IMR-90 (cell line): ENCODE measurements at regions not wholly inside any gene's neighbourhood (a gene's known extent, or its start where the extent isn't known, plus 50 kb on each side); places are given as distances from the start of the nearest gene placed in this dataset.

Experiments used
- ATAC-seq: fragments of 200-7000 bp; cut with Tn5 transposase; 2 replicates; pipeline ENCODE4 v1.9.1; 2020; ENCODE audit warnings: low read depth, mild to moderate bottlenecking, moderate library complexity
- BruUV-seq: library from RNA; stranded (reverse); fragments of 400-500 nt; replicated peaks from 2 replicates; lab custom pipeline; 2021; lab: Mats Ljungman, UMichigan
- CTCF ChIA-PET: fragments of 300-600 bp; formaldehyde crosslinking; extraction: SDS; loops from one replicate; lab custom pipeline; 2021; ENCODE audit warnings: antibody characterized with exemption; lab: Yijun Ruan, JAX
- POLR2A ChIA-PET: fragments of 300-600 bp; sonication (Branson Sonifier 250); formaldehyde crosslinking; loops from one replicate; lab custom pipeline; 2022; ENCODE audit warnings: antibody characterized with exemption; ENCODE audit not compliant: unreplicated experiment; lab: Charles Lee
- DNase-seq: peaks from one replicate; pipeline ENCODE4 v3.0.0; 2013
- H2AFZ ChIP-seq: replicated peaks from 2 replicates; pipeline ENCODE3; 2013; ENCODE audit warnings: low read length, mild to moderate bottlenecking; ENCODE audit not compliant: poor library complexity
- H2AK5ac ChIP-seq: 2 replicates; pipeline ENCODE4 v1.6.1; 2013; ENCODE audit warnings: low read depth, low read length, inconsistent platforms
- H2AK9ac ChIP-seq: replicated peaks from 2 replicates; pipeline ENCODE3; 2013; ENCODE audit warnings: mild to moderate bottlenecking, low read depth, low read length, moderate library complexity; ENCODE audit not compliant: poor library complexity
- H2BK120ac ChIP-seq: 2 replicates; pipeline ENCODE4 v1.6.1; 2013; ENCODE audit warnings: low read depth, low read length, inconsistent platforms
- H2BK15ac ChIP-seq: 3 replicates; pipeline ENCODE4 v1.6.1; 2013; ENCODE audit warnings: low read depth, low read length, inconsistent platforms
- H2BK20ac ChIP-seq: 2 replicates; pipeline ENCODE4 v1.6.1; 2013; ENCODE audit warnings: low read depth, mild to moderate bottlenecking, inconsistent platforms, low read length, moderate library complexity
- H2BK5ac ChIP-seq: 2 replicates; pipeline ENCODE4 v1.6.1; 2013; ENCODE audit warnings: mild to moderate bottlenecking, low read depth, low read length, inconsistent platforms; ENCODE audit not compliant: poor library complexity, severe bottlenecking
- H3K14ac ChIP-seq: replicated peaks from 2 replicates; pipeline ENCODE4 v1.6.1; 2013; ENCODE audit warnings: low read depth, low read length, inconsistent platforms
- H3K18ac ChIP-seq: 2 replicates; pipeline ENCODE4 v1.6.1; 2013; ENCODE audit warnings: low read depth, low read length, control low read depth
- H3K23ac ChIP-seq: 2 replicates; pipeline ENCODE4 v1.6.1; 2013; ENCODE audit warnings: low read depth, low read length, inconsistent platforms
- H3K27ac ChIP-seq: 2 replicates; pipeline ENCODE4 v1.5.1; 2013; ENCODE audit warnings: mild to moderate bottlenecking, control low read depth, low read length; ENCODE audit not compliant: insufficient read depth
- H3K27me3 ChIP-seq: 2 replicates; pipeline ENCODE4 v1.6.1; 2013; ENCODE audit warnings: low read length; ENCODE audit not compliant: control insufficient read depth, insufficient read depth
- H3K36me3 ChIP-seq: 2 replicates; pipeline ENCODE4 v1.6.1; 2013; ENCODE audit warnings: low read length, mixed read lengths; ENCODE audit not compliant: control insufficient read depth, insufficient read depth
- H3K4ac ChIP-seq: 2 replicates; pipeline ENCODE4 v1.6.1; 2013; ENCODE audit warnings: low read depth, low read length, inconsistent platforms
- H3K4me1 ChIP-seq: 2 replicates; pipeline ENCODE4 v1.6.1; 2013; ENCODE audit warnings: low read length, mixed read lengths; ENCODE audit not compliant: control insufficient read depth, insufficient read depth
- H3K4me2 ChIP-seq: 2 replicates; pipeline ENCODE4 v1.6.1; 2013; ENCODE audit warnings: low read depth, mild to moderate bottlenecking, control low read depth, low read length, moderate library complexity
- H3K4me3 ChIP-seq: 2 replicates; pipeline ENCODE4 v1.5.1; 2013; ENCODE audit warnings: low read depth, mild to moderate bottlenecking, control low read depth, low read length, moderate library complexity; ENCODE audit not compliant: insufficient read depth
- H3K56ac ChIP-seq: 2 replicates; pipeline ENCODE4 v1.6.1; 2013; ENCODE audit warnings: low read length, inconsistent platforms; ENCODE audit not compliant: insufficient read depth; ENCODE audit errors: extremely low read depth
- H3K79me1 ChIP-seq, 2 experiments: 2 replicates each; pipeline ENCODE4 v1.6.1; 2013; ENCODE audit warnings: low read length in 2 of 2, inconsistent platforms in 1 of 2, low read depth in 1 of 2
- H3K9ac ChIP-seq: 2 replicates; pipeline ENCODE4 v1.6.1; 2013; ENCODE audit warnings: low read depth, low read length, control low read depth
- H3K9me1 ChIP-seq: 2 replicates; pipeline ENCODE4 v1.6.1; 2013; ENCODE audit warnings: low read length, inconsistent platforms; ENCODE audit not compliant: insufficient read depth
- H3K9me3 ChIP-seq: 2 replicates; pipeline ENCODE4 v1.6.1; 2013; ENCODE audit warnings: low read length; ENCODE audit not compliant: control insufficient read depth, insufficient read depth
- H4K20me1 ChIP-seq: 2 replicates; pipeline ENCODE4 v1.6.1; 2013; ENCODE audit warnings: low read length, inconsistent platforms; ENCODE audit not compliant: insufficient read depth
- H4K5ac ChIP-seq: 2 replicates; pipeline ENCODE4 v1.6.1; 2013; ENCODE audit warnings: mild to moderate bottlenecking, low read depth, low read length, control low read depth
- H4K8ac ChIP-seq, 2 experiments: 2 replicates each; pipeline ENCODE4 v1.6.1; 2013; ENCODE audit warnings: low read depth in 2 of 2, low read length in 2 of 2, control low read depth in 1 of 2, inconsistent platforms in 1 of 2
- H4K91ac ChIP-seq: 2 replicates; pipeline ENCODE4 v1.6.1; 2013; ENCODE audit warnings: low read depth, low read length, inconsistent platforms; ENCODE audit not compliant: insufficient read depth
- BHLHE40 ChIP-seq: fragments of 150-350 bp; IDR thresholded peaks from 2 replicates; pipeline ENCODE4 v1.6.1; 2016; ENCODE audit warnings: mild to moderate bottlenecking, low read depth, low read length
- CHD1 ChIP-seq: IDR thresholded peaks from 2 replicates; pipeline ENCODE4 v1.6.1; 2012; ENCODE audit warnings: low read depth, low read length, improper control_type of control experiment
- MAFK ChIP-seq: IDR thresholded peaks from 2 replicates; pipeline ENCODE4 v1.6.1; 2012; ENCODE audit warnings: low read depth, low read length, improper control_type of control experiment
- MAZ ChIP-seq: IDR thresholded peaks from 2 replicates; pipeline ENCODE4 v1.6.1; 2012; ENCODE audit warnings: low read depth, mild to moderate bottlenecking, low read length, improper control_type of control experiment, moderate library complexity, borderline replicate concordance
- NFE2L2 ChIP-seq: fragments of 150-350 bp; IDR thresholded peaks from 2 replicates; pipeline ENCODE4 v1.6.1; 2016; ENCODE audit warnings: low read depth, mild to moderate bottlenecking, low read length
- POLR2A ChIP-seq: IDR thresholded peaks from 2 replicates; pipeline ENCODE4 v1.6.1; 2012; ENCODE audit warnings: mild to moderate bottlenecking, low read depth, low read length
- RCOR1 ChIP-seq: IDR thresholded peaks from 2 replicates; pipeline ENCODE4 v1.6.1; 2012; ENCODE audit warnings: mild to moderate bottlenecking, low read length, improper control_type of control experiment; ENCODE audit not compliant: insufficient replicate concordance
- SMC3 ChIP-seq: fragments of 150-350 bp; IDR thresholded peaks from 2 replicates; pipeline ENCODE4 v1.6.1; 2016; ENCODE audit warnings: low read depth, mild to moderate bottlenecking, antibody characterized with exemption, low read length, moderate library complexity
- WGBS, 2 experiments: methylation state at CpG; one replicate each; pipeline versions ENCODE4 v1.1.5 to v1.1.7; 2013; ENCODE audit warnings: missing lambda C conversion rate in 2 of 2; ENCODE audit not compliant: insufficient read length in 1 of 2; ENCODE audit errors: extremely low coverage in 2 of 2; 5-methylcytosine and 5-hydroxymethylcytosine counted together
- dilution Hi-C: fragments of 300-500 bp; cut with HindIII; formaldehyde crosslinking; loops from one replicate; pipeline ENCODE4 v1.14.3; 2018; ENCODE audit warnings: low sequenced_read_pairs; ENCODE audit not compliant: unreplicated experiment
- in situ Hi-C: fragments of 300-500 bp; cut with MboI; formaldehyde crosslinking; loops from 3 replicates; pipeline ENCODE4 v1.14.3; 2019; ENCODE audit warnings: low sequenced_read_pairs, inconsistent platforms, mixed read lengths
- intact Hi-C: fragments of 100-400 bp; cut with micrococcal nuclease; formaldehyde crosslinking; loops from 2 replicates; pipeline ENCODE4 v1.10.0; 2022
- TF ChIP-seq, protein P1 (sequence below): fragments of 150-350 bp; IDR thresholded peaks from 2 replicates; pipeline ENCODE4 v1.6.1; 2017; ENCODE audit warnings: mild to moderate bottlenecking, antibody characterized with exemption, low read length, low read depth
- TF ChIP-seq, protein P2 (sequence below): fragments of 150-350 bp; IDR thresholded peaks from 2 replicates; pipeline ENCODE4 v1.6.1; 2016; ENCODE audit warnings: low read depth, mild to moderate bottlenecking, low read length, moderate library complexity, borderline replicate concordance

DNA sequence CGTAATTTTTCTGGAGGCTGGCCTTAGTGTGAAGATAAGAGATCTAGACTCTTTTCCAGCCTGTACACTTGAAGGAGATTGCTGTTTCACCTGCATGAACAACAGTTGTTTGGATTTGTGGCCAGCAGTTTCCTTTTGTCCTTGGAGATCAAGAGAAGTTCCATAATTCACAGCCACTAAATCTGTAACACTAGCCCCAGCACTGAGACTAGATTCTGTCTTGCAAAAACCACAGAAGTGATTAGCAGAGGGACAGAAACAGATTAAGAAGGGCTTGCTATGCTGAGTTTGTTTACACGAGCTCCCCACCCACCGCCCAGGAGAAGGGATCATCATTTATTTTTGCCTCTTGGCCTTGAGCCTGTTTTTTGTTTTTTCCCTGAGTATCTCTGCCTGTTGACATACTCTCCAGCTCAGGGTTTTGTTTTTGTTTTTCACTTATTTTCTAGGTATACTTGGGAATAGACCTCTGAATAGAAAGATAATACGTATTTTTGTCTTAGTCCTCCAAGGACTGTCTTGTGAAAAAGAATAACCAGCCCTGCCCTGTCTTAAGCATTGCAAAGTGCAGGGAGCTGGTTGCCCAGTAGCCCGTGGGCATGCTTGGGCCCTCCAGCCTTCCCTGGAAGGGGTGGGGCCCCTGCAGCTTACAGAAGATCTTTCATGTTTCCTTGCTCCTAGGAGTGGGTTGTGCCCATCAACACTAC is 93.1 kb upstream of the SOX4 start:
- Histone ChIP-seq H3K56ac (no peak overlapping the region), H2AFZ (no peak overlapping the region), H2AK9ac (no peak overlapping the region), H4K91ac (no peak overlapping the region), H2BK15ac (no peak overlapping the region), H2AK5ac (no peak overlapping the region), H3K79me1 (no peaks in the 10 kb centered on the region), H3K4me2 (no peak overlapping the region), H3K27ac (no peak overlapping the region), H4K20me1 (no peaks in the 10 kb centered on the region), H3K27me3 (no peaks in the 10 kb centered on the region), H3K36me3 (no peaks in the 10 kb centered on the region), H3K18ac (no peak overlapping the region), H3K4ac (no peak overlapping the region), H2BK20ac (no peak overlapping the region), H3K4me1 (peaks cover 2% of the 10 kb centered on the region; the same call in 1 of the 2 replicates), H2BK5ac (no peak overlapping the region), H4K8ac (no peak overlapping the region), H3K14ac (no peak overlapping the region), H3K23ac (no peak overlapping the region), H4K5ac (no peak overlapping the region), H3K9me3 (no peaks in the 10 kb centered on the region), H3K4me3 (no peak overlapping the region), H2BK120ac (no peak overlapping the region), H3K9me1 (no peaks in the 10 kb centered on the region), H3K9ac (no peak overlapping the region)
- dilution Hi-C loops = no loop called here
- WGBS, 2 experiments = 40% methylated on average over 2 of the region's 5 CpGs; no CpG with 5 or more reads in 1 of the 2 experiments
- in situ Hi-C loops = no loop called here
- ATAC-seq (no peak), DNase-seq (no peak)
- ChIA-PET CTCF (no interaction called here), POLR2A (no interaction called here)
- intact Hi-C loops = loop anchor here (10.0 kb wide), 1 partner anchor 626 kb away; no protein-coding TSS in a partner anchor
- TF ChIP-seq NFE2L2 (no peak), POLR2A (no peak), RCOR1 (no peak), BHLHE40 (no peak), SMC3 (no peak), MAZ (no peak), CHD1 (no peak), MAFK (no peak)
- TF ChIP-seq, protein P1, sequence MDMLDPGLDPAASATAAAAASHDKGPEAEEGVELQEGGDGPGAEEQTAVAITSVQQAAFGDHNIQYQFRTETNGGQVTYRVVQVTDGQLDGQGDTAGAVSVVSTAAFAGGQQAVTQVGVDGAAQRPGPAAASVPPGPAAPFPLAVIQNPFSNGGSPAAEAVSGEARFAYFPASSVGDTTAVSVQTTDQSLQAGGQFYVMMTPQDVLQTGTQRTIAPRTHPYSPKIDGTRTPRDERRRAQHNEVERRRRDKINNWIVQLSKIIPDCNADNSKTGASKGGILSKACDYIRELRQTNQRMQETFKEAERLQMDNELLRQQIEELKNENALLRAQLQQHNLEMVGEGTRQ = no peak
- TF ChIP-seq, protein P2, sequence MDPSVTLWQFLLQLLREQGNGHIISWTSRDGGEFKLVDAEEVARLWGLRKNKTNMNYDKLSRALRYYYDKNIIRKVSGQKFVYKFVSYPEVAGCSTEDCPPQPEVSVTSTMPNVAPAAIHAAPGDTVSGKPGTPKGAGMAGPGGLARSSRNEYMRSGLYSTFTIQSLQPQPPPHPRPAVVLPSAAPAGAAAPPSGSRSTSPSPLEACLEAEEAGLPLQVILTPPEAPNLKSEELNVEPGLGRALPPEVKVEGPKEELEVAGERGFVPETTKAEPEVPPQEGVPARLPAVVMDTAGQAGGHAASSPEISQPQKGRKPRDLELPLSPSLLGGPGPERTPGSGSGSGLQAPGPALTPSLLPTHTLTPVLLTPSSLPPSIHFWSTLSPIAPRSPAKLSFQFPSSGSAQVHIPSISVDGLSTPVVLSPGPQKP = no peak
- BruUV-seq = no TSS peak
